WTC11 (cell line): ENCODE measurements at regions not wholly inside any gene's neighbourhood (a gene's known extent, or its start where the extent isn't known, plus 50 kb on each side); places are given as distances from the start of the nearest gene placed in this dataset.

Source experiments
- NFYB ChIP-seq: sonication (generic); formaldehyde crosslinking; conservative IDR thresholded peaks from 2 replicates; pipeline ENCODE4 v1.8.0; 2022; ENCODE audit warnings: low read depth, missing genetic modification reagents
- TF ChIP-seq, protein P1 (sequence below): sonication (generic); formaldehyde crosslinking; IDR thresholded peaks from 2 replicates; pipeline ENCODE4 v1.8.0; 2022; ENCODE audit warnings: mild to moderate bottlenecking, missing genetic modification reagents

DNA sequence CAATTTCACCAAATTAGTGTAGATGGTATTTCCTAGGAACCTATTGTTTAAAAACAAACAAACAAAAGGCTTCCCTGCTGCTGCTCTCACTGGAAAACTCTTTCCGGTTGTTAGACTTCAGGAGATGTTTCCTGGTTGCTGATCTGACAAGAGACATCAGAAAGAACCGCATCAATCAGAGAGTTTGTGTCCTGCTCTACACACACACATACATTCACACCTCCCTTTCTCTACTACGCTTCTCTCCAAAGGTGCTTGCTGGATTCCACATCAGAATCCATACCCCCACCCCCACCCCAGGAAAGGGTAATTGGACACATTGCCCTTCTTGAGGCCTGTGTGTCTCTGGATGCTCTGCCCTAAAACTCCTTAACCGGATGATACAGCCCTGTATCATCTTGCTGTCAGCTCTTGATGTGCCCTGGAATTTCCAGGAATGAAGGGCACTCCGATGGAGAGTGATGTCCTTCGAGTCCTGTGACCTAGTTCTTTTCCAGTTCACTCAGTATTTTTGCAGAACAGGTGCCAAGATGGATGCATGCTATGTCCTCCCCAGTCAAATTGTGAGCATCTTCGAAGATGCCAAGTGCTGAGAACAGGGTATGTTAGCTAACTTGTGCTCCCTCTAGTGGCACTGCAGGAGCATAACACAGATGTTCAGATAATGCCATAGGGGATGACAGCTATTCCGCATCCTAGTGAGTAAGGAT lies 113.7 kb upstream of the SLC35F3 start:
- TF ChIP-seq, protein P1, sequence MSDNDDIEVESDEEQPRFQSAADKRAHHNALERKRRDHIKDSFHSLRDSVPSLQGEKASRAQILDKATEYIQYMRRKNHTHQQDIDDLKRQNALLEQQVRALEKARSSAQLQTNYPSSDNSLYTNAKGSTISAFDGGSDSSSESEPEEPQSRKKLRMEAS (CRISPR knock-in tag): no peak
- TF ChIP-seq NFYB: no peak
